Endothelial cell of umbilical vein (primary cell): ENCODE measurements at regions not wholly inside any gene's neighbourhood (a gene's known extent, or its start where the extent isn't known, plus 50 kb on each side); places are given as distances from the start of the nearest gene placed in this dataset.

Experiments
- BruUV-seq: library from RNA; stranded (reverse); fragments of 400-500 nt; replicated peaks from 2 replicates; lab custom pipeline; 2021; lab: Mats Ljungman, UMichigan
- CTCF ChIA-PET: fragments of 300-600, 350-600 bp; sonication (Branson Sonifier 250); formaldehyde crosslinking; loops from one replicate; lab custom pipeline; 2021; ENCODE audit warnings: antibody characterized with exemption, inconsistent platforms; lab: Charles Lee
- POLR2A ChIA-PET: fragments of 300-600, 350-600 bp; sonication (Branson Sonifier 250); formaldehyde crosslinking; loops from one replicate; lab custom pipeline; 2021; ENCODE audit warnings: antibody characterized with exemption, inconsistent platforms; lab: Charles Lee
- DNase-seq: peaks from one replicate; pipeline ENCODE4 v3.0.0-alpha.2; 2011; ENCODE audit warnings: low read depth, low spot score
- FAIRE-seq: peaks from 2 replicates; lab custom pipeline; 2011; peaks lifted over from hg19 to GRCh38; lab: Jason Lieb, UNC
- H2AFZ ChIP-seq: 2 replicates; pipeline ENCODE4 v1.6.0; 2012; ENCODE audit warnings: low read depth, low read length, control low read depth, inconsistent platforms
- H3K27ac ChIP-seq: 2 replicates; pipeline ENCODE4 v1.5.1; 2011; ENCODE audit warnings: low read depth, mild to moderate bottlenecking, control low read depth, low read length, moderate library complexity; ENCODE audit not compliant: insufficient read depth
- H3K27me3 ChIP-seq, 2 experiments: 2 replicates each; pipeline versions ENCODE4 v1.6.0 to v1.6.1; 2011; ENCODE audit warnings: low read length in 2 of 2, mixed read lengths in 1 of 2; ENCODE audit not compliant: control insufficient read depth in 2 of 2, insufficient read depth in 2 of 2
- H3K36me3 ChIP-seq, 2 experiments: 2 replicates in 1 of 2; 3 replicates in 1 of 2; pipeline ENCODE4 v1.5.1; 2011; ENCODE audit warnings: low read length in 2 of 2, mild to moderate bottlenecking in 1 of 2, moderate library complexity in 1 of 2; ENCODE audit not compliant: control insufficient read depth in 2 of 2, insufficient read depth in 2 of 2; ENCODE audit errors: extremely low read depth in 1 of 2
- H3K4me1 ChIP-seq: 3 replicates; pipeline ENCODE4 v1.5.1; 2011; ENCODE audit warnings: mild to moderate bottlenecking, low read length; ENCODE audit not compliant: control insufficient read depth, insufficient read depth; ENCODE audit errors: extremely low read depth
- H3K4me2 ChIP-seq: 2 replicates; pipeline ENCODE4 v1.6.1; 2011; ENCODE audit warnings: low read length, control low read depth, mixed read lengths; ENCODE audit not compliant: insufficient read depth
- H3K4me3 ChIP-seq, 3 experiments: fragments of 200-600 bp in 1 of 3; sonication (generic), shearing (Covaris generic) in 1 of 3; replicated peaks in 1 of 3; 2 replicates each; pipeline ENCODE4 v1.5.1; 2011 to 2016; ENCODE audit warnings: control low read depth in 3 of 3, low read length in 3 of 3, mild to moderate bottlenecking in 2 of 3, inconsistent platforms in 1 of 3, low read depth in 1 of 3, moderate library complexity in 1 of 3; ENCODE audit not compliant: insufficient read depth in 1 of 3
- H3K79me2 ChIP-seq: 2 replicates; pipeline ENCODE4 v1.6.0; 2012; ENCODE audit warnings: low read length, inconsistent platforms; ENCODE audit not compliant: control insufficient read depth, insufficient read depth
- H3K9ac ChIP-seq: replicated peaks from 2 replicates; pipeline ENCODE3; 2011; ENCODE audit warnings: low read length, control low read depth; ENCODE audit not compliant: insufficient read depth; ENCODE audit errors: extremely low read depth
- H3K9me1 ChIP-seq: replicated peaks from 3 replicates; pipeline ENCODE4 v1.6.0; 2011; ENCODE audit warnings: mild to moderate bottlenecking, low read length; ENCODE audit not compliant: control insufficient read depth, insufficient read depth; ENCODE audit errors: extremely low read depth
- H3K9me3 ChIP-seq: replicated peaks from 2 replicates; pipeline ENCODE4 v1.5.1; 2012; ENCODE audit warnings: low read length, inconsistent platforms; ENCODE audit not compliant: control insufficient read depth, insufficient read depth
- H4K20me1 ChIP-seq: replicated peaks from 2 replicates; pipeline ENCODE3; 2011; ENCODE audit warnings: mild to moderate bottlenecking, low read length; ENCODE audit not compliant: control insufficient read depth, insufficient read depth; ENCODE audit errors: extremely low read depth
- CTCF ChIP-seq, 2 donors: IDR thresholded peaks; 1 replicate in 1 of 2; 2 replicates in 1 of 2; pipeline ENCODE4 v1.5.1; 2011; ENCODE audit warnings: low read length in 2 of 2, mild to moderate bottlenecking in 2 of 2, moderate library complexity in 2 of 2, control low read depth in 1 of 2, inconsistent platforms in 1 of 2, low read depth in 1 of 2; ENCODE audit not compliant: insufficient read depth in 1 of 2; ENCODE audit errors: extremely low read depth in 1 of 2
- FOS ChIP-seq: IDR thresholded peaks from 2 replicates; pipeline ENCODE4 v1.6.1; 2011; ENCODE audit warnings: mild to moderate bottlenecking, low read length, moderate library complexity, borderline replicate concordance; ENCODE audit not compliant: insufficient read depth
- GATA2 ChIP-seq: IDR thresholded peaks from 2 replicates; pipeline ENCODE4 v1.7.0; 2011; ENCODE audit warnings: low read depth, mild to moderate bottlenecking, moderate library complexity, mixed read lengths, low read length; ENCODE audit not compliant: insufficient read length, insufficient read depth
- JUN ChIP-seq: IDR thresholded peaks from 2 replicates; pipeline ENCODE4 v1.6.1; 2011; ENCODE audit warnings: borderline replicate concordance, low read depth; ENCODE audit not compliant: insufficient read length, insufficient read depth
- MYC ChIP-seq: IDR thresholded peaks from one replicate; pipeline ENCODE4 v1.6.1; 2011; ENCODE audit warnings: mild to moderate bottlenecking, low read depth, low read length
- POLR2A ChIP-seq: IDR thresholded peaks from 2 replicates; pipeline ENCODE4 v1.6.1; 2012; ENCODE audit warnings: low read depth, mild to moderate bottlenecking, control low read depth, low read length
- POLR2AphosphoS5 ChIP-seq: IDR thresholded peaks from 2 replicates; pipeline ENCODE4 v1.6.1; 2012; ENCODE audit warnings: low read depth, mild to moderate bottlenecking, control low read depth, low read length, moderate library complexity; ENCODE audit not compliant: insufficient read depth
- dilution Hi-C: fragments of 300-500 bp; cut with MboI; formaldehyde crosslinking; loops from one replicate; pipeline ENCODE4 v1.15.0; 2019; ENCODE audit warnings: low sequenced_read_pairs; ENCODE audit not compliant: extremely low pct_ligation_motif_present
- intact Hi-C: fragments of 100-400 bp; cut with micrococcal nuclease; formaldehyde crosslinking; loops from one replicate; pipeline ENCODE4 v1.10.0; 2022
- TF ChIP-seq, protein P1 (sequence below): IDR thresholded peaks from 2 replicates; pipeline ENCODE4 v1.6.1; 2011; ENCODE audit not compliant: insufficient read depth, insufficient read length

DNA sequence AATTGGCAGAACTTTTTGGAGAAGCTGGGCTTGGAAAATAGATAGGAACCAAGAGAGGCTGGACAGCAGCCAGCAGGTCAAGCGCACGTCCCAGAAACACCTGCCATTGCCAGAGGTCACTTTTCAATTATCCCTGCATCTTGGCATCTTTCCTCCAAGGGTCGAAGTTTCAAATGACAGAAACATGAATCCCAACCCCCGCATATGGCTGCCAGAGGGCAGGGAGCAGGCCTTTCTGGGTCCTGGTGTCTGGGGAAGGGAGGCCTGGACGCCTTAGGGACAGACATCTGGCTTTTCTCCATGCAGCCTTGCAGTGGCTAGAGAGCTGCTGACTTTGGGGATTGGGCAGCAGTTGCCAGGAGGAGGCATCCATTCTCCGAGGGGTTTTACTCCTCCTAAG, 164.5 kb upstream of the TPM1 start:
- Histone ChIP-seq H2AFZ (no peak overlapping the region), H3K9me3 (no peaks in the 10 kb centered on the region), H4K20me1 (no peaks in the 10 kb centered on the region), H3K27ac (no peak overlapping the region), H3K4me2 (no peak overlapping the region), H3K36me3 (no peaks in the 10 kb centered on the region), H3K4me3 (no peak overlapping the region), H3K27me3 (no peaks in the 10 kb centered on the region), H3K79me2 (no peaks in the 10 kb centered on the region), H3K4me1 (peaks cover 18% of the 10 kb centered on the region), H3K9me1 (no peaks in the 10 kb centered on the region), H3K9ac (no peak overlapping the region)
- FAIRE-seq (no peak), DNase-seq (no peak)
- TF ChIP-seq, protein P1, sequence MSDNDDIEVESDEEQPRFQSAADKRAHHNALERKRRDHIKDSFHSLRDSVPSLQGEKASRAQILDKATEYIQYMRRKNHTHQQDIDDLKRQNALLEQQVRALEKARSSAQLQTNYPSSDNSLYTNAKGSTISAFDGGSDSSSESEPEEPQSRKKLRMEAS = no peak
- TF ChIP-seq POLR2AphosphoS5 = no peak
- TF ChIP-seq GATA2 = no peak
- TF ChIP-seq FOS = no peak
- no peak for TF ChIP-seq JUN
- TF ChIP-seq POLR2A = no peak
- no peak for TF ChIP-seq MYC
- no peak for TF ChIP-seq CTCF (IDR thresholded peaks at IDR 0.05; ENCODE audit: extremely low read depth in 1 of 2, insufficient read depth in 1 of 2, low read depth in 1 of 2, low read length in 2 of 2)
- POLR2A ChIA-PET = no interaction called here
- dilution Hi-C loops (no loop called here), intact Hi-C loops (no loop called here)
- no TSS peak for BruUV-seq
- CTCF ChIA-PET = interaction anchor here (1.1 to 1.2 kb wide), 2 partner anchors 29 to 81 kb away, joined by 3 read pairs; no protein-coding TSS in a partner anchor
